NT2/D1 (cell line): ENCODE measurements at regions not wholly inside any gene's neighbourhood (a gene's known extent, or its start where the extent isn't known, plus 50 kb on each side); places are given as distances from the start of the nearest gene placed in this dataset.

Experiments used
- DNase-seq: peaks from one replicate; pipeline ENCODE4 v3.0.0-alpha.2; 2011; ENCODE audit warnings: low read depth, low spot score
- H3K27me3 ChIP-seq: 2 replicates; pipeline ENCODE4 v1.6.0; 2011; ENCODE audit warnings: mild to moderate bottlenecking; ENCODE audit not compliant: insufficient read length, insufficient read depth
- H3K36me3 ChIP-seq: 2 replicates; pipeline ENCODE4 v1.6.1; 2011; ENCODE audit warnings: mild to moderate bottlenecking, low read length, mixed read lengths; ENCODE audit not compliant: insufficient read depth, insufficient read length
- H3K4me1 ChIP-seq: 2 replicates; pipeline ENCODE4 v1.5.1; 2011; ENCODE audit not compliant: insufficient read depth, insufficient read length
- H3K4me3 ChIP-seq: 2 replicates; pipeline ENCODE4 v1.5.1; 2011; ENCODE audit warnings: low read depth; ENCODE audit not compliant: insufficient read length
- H3K9ac ChIP-seq: 2 replicates; pipeline ENCODE4 v1.6.0; 2011; ENCODE audit warnings: low read depth; ENCODE audit not compliant: insufficient read length
- H3K9me3 ChIP-seq: 2 replicates; pipeline ENCODE4 v1.5.1; 2011; ENCODE audit warnings: mild to moderate bottlenecking, low read length; ENCODE audit not compliant: insufficient read depth
- SUZ12 ChIP-seq: IDR thresholded peaks from 2 replicates; pipeline ENCODE4 v1.6.1; 2011; ENCODE audit not compliant: insufficient read length, insufficient read depth; ENCODE audit errors: extremely low read depth
- YY1 ChIP-seq: IDR thresholded peaks from 2 replicates; pipeline ENCODE4 v1.6.1; 2011; ENCODE audit not compliant: insufficient read length, insufficient read depth
- ZNF274 ChIP-seq: IDR thresholded peaks from 2 replicates; pipeline ENCODE4 v1.6.1; 2011; ENCODE audit warnings: mild to moderate bottlenecking, low read depth, low read length

DNA sequence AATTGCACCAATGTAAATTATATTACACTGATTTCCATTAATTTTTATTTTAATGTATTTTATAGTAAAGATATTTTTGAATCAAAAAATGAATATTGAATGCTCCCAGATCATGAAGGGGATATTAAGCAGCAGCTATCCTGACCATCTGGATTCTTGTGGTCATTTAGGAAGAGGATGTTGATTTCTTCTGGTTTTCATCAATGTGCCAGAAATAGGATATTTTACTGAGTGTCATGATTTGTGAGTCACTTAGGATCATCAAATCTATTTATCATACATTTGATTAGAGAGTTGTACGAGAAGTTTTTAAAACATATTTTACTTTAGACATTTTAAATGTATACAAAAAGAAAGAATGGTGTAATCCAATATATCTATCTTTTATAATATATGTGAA is 366.3 kb upstream of the CHRM2 start:
- DNase-seq: no peak
- Histone ChIP-seq H3K36me3 (no peaks in the 10 kb centered on the region), H3K4me1 (no peaks in the 10 kb centered on the region), H3K9me3 (no peaks in the 10 kb centered on the region), H3K4me3 (no peak overlapping the region), H3K27me3 (no peaks in the 10 kb centered on the region), H3K9ac (no peak overlapping the region)
- TF ChIP-seq SUZ12: no peak
- TF ChIP-seq ZNF274: no peak
- no peak for TF ChIP-seq YY1

DNA sequence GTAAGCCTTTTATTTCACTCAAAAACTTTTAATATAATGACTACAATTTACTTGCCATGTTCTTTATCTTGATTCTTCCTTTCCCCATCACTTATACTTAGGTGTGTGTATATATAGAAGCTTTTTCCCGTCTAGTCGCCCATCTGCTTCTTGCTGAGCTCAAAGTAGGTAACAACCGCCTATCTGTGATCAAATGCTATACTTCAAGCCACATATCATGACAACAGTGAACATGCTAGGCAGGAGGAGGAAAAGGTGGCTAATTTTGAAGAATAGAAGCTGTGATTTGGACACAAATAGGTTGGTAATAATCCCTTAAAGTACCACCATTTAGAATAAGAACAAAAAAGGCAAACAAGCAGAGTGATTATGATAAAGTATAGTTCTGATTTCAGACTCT is 367.3 kb upstream of the CHRM2 start:
- TF ChIP-seq SUZ12: no peak
- TF ChIP-seq ZNF274: no peak
- no peak for TF ChIP-seq YY1

DNA sequence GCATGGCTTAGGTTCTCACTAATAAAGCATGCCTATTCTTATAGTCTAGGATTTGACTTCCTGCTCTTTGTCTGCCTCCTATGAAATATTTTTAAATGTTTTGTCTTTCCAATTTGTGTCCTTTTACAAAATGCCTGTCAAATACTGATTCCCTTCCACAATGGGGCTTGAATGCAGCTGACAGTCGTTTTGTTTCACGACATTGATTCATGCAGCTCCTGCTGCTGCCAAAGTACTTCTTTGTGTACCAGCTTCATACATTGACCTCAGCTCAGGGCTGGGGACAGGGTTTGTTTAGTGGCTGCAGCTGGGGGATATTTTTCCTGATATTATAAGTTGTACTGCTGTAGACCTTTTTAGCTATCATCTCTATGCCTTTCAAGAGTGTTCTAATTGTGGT is 371.9 kb upstream of the CHRM2 start:
- Histone ChIP-seq H3K27me3 (no peaks in the 10 kb centered on the region), H3K36me3 (no peaks in the 10 kb centered on the region), H3K9me3 (no peaks in the 10 kb centered on the region), H3K4me3 (no peak overlapping the region), H3K9ac (no peak overlapping the region), H3K4me1 (no peaks in the 10 kb centered on the region)
- no peak for TF ChIP-seq YY1
- TF ChIP-seq SUZ12: no peak
- no peak for TF ChIP-seq ZNF274
- no peak for DNase-seq

More for the DNA sequence above, 367.3 kb upstream of the CHRM2 start:
- no peaks in the 10 kb centered on the region for H3K36me3 ChIP-seq
- no peaks in the 10 kb centered on the region for H3K27me3 ChIP-seq
- H3K4me3 ChIP-seq: no peak overlapping the region
- H3K4me1 ChIP-seq: no peaks in the 10 kb centered on the region
- H3K9ac ChIP-seq: no peak overlapping the region
- no peak for DNase-seq
- no peaks in the 10 kb centered on the region for H3K9me3 ChIP-seq

DNA sequence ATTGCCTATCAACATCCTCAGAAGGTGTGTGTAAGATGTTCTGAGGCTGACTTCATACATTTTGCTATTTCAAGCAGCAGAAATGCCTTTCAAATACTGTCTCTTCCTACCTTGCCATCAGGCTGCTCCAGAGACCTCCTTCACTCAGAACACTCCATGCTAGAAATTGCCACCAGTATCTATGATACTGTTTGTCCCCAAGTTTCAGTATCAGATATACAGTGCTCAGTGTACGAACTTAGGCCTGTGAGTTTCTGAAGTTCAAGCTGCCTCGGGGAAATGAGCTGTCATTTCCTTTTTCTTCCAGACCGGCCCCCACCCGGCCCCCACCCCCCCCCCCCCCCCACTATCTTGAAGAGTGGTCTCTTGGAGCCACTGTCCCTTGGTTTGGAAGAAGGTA is 373.4 kb upstream of the CHRM2 start:
- no peak for TF ChIP-seq SUZ12
- TF ChIP-seq YY1: no peak
- no peak for TF ChIP-seq ZNF274
- Histone ChIP-seq H3K27me3 (no peaks in the 10 kb centered on the region), H3K4me1 (no peaks in the 10 kb centered on the region), H3K9me3 (no peaks in the 10 kb centered on the region), H3K36me3 (no peaks in the 10 kb centered on the region), H3K4me3 (no peak overlapping the region), H3K9ac (no peak overlapping the region)
- no peak for DNase-seq

DNA sequence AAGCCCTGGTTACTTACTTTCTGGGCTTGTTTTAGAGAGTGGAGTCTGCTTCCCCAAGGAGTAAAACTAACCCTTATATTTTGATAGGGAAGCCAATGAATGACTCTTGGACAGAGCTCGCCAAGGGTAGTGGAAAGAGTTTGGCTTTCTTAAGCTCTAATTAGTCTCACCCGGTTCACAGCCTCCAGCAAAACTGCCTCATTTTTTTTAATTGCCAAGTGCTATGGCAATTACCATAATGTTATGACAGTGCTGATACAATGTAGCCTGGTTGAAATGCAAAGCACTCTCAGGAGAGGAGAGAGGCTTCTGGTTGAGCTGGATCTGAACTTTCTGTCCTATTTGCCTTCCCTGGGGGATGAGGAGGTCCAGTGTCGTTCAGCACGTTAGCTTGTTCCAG is 376.1 kb upstream of the CHRM2 start:
- Histone ChIP-seq H3K36me3 (no peaks in the 10 kb centered on the region), H3K4me1 (no peaks in the 10 kb centered on the region), H3K4me3 (no peak overlapping the region), H3K9ac (no peak overlapping the region), H3K27me3 (no peaks in the 10 kb centered on the region), H3K9me3 (no peaks in the 10 kb centered on the region)
- TF ChIP-seq YY1 (no peak), SUZ12 (no peak), ZNF274 (no peak)
- DNase-seq: no peak

DNA sequence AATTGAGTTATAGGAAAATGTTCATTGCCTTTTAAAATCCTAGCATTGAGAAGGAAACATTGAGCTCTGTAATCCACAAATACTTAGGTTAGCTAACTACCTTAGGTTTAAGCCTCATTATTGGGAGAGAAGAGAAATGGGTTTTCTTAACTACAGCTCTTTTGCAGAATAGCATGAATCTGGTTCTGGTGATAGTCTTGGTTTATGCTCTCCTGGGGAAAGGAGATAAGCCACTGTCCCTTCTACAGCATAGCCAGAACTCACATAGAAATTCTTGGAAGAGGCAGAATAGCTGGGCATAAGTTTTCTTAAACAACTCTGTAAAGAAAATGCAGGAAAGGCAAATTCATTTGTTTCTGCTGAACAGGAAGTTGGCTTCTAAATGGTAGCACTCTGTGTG is 378.6 kb upstream of the CHRM2 start:
- Histone ChIP-seq H3K4me3 (no peak overlapping the region), H3K4me1 (no peaks in the 10 kb centered on the region), H3K9me3 (no peaks in the 10 kb centered on the region), H3K36me3 (no peaks in the 10 kb centered on the region), H3K9ac (no peak overlapping the region), H3K27me3 (no peaks in the 10 kb centered on the region)
- DNase-seq: no peak
- no peak for TF ChIP-seq YY1
- TF ChIP-seq ZNF274: no peak
- TF ChIP-seq SUZ12: no peak

DNA sequence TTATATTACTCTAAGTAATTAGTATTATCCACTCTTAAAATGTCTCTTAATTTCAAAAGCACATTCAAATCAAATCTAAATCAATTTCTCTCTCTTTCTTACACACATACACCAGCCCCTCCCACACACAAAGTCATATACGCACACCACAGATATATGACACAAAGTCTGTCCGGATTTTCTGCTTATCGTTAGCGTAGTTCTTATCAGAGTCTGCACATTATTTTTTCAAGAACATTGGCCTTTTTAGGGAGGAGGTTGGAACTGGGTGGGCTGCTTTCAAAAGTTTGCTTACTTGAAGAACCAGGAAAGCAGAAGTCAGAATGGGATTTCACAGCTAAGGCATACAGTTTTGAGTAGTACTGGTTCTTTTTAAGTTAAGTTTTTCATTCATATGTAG is 387.6 kb upstream of the CHRM2 start:
- TF ChIP-seq SUZ12 (no peak), YY1 (no peak), ZNF274 (no peak)
- no peaks in the 10 kb centered on the region for H3K36me3 ChIP-seq
- H3K9me3 ChIP-seq: no peaks in the 10 kb centered on the region
- H3K4me1 ChIP-seq: no peaks in the 10 kb centered on the region
- H3K4me3 ChIP-seq: no peak overlapping the region
- no peak for DNase-seq
- no peak overlapping the region for H3K9ac ChIP-seq
- H3K27me3 ChIP-seq: no peaks in the 10 kb centered on the region

DNA sequence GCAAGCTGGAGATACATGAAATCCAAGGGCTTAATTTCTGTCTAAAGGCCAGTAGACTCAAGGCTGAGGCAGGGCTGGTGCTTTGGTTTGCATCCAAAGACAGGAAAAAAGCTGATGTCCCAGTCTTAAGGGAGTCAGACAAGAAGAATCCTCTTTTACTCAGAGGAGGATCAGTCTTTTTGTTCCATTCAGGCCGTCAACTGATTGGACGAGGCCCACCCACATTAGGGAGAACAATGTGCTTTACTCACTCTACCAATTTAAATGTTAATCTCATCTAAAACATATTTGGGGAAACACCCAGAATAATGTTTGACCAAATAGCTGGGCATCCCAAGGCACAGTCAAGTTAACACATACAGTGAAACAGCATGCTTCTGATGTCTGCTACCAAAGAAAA is 388.5 kb upstream of the CHRM2 start:
- H3K36me3 ChIP-seq: no peaks in the 10 kb centered on the region
- H3K4me1 ChIP-seq: no peaks in the 10 kb centered on the region
- H3K9me3 ChIP-seq: no peaks in the 10 kb centered on the region
- no peaks in the 10 kb centered on the region for H3K27me3 ChIP-seq
- TF ChIP-seq SUZ12 (no peak), YY1 (no peak), ZNF274 (no peak)
- H3K4me3 ChIP-seq: no peak overlapping the region
- no peak for DNase-seq
- H3K9ac ChIP-seq: no peak overlapping the region
